CD14-positive monocyte (primary cell): ENCODE measurements at regions not wholly inside any gene's neighbourhood (a gene's known extent, or its start where the extent isn't known, plus 50 kb on each side); places are given as distances from the start of the nearest gene placed in this dataset.

ENCODE experiments used
- DNase-seq, 3 donors: peaks; one replicate each; pipeline ENCODE4 v3.0.0-alpha.2; 2011 to 2022
- H2AFZ ChIP-seq: 2 replicates; pipeline ENCODE4 v1.6.0; 2012; ENCODE audit warnings: mild to moderate bottlenecking, low read depth, low read length, inconsistent platforms; ENCODE audit not compliant: insufficient read depth, poor library complexity, severe bottlenecking
- H3K27ac ChIP-seq, 2 donors: 1 replicate in 1 of 2; 2 replicates in 1 of 2; pipeline ENCODE4 v1.5.1; 2012 to 2013; ENCODE audit warnings: low read length in 2 of 2, control low read depth in 1 of 2, inconsistent platforms in 1 of 2, low read depth in 1 of 2, mild to moderate bottlenecking in 1 of 2
- H3K27me3 ChIP-seq, 2 donors: one replicate each; pipeline versions ENCODE4 v1.6.0 to v1.6.1; 2011 to 2013; ENCODE audit warnings: low read length in 2 of 2; ENCODE audit not compliant: control insufficient read depth in 2 of 2, insufficient read depth in 2 of 2
- H3K36me3 ChIP-seq, 2 donors: replicated peaks in 1 of 2; 1 replicate in 1 of 2; 2 replicates in 1 of 2; pipeline versions ENCODE4 v1.5.1 to v1.6.1; 2012 to 2013; ENCODE audit warnings: low read length in 2 of 2, control low read depth in 1 of 2, inconsistent platforms in 1 of 2, mild to moderate bottlenecking in 1 of 2; ENCODE audit not compliant: insufficient read depth in 2 of 2, control insufficient read depth in 1 of 2
- H3K4me1 ChIP-seq, 2 donors: 1 replicate in 1 of 2; 2 replicates in 1 of 2; pipeline versions ENCODE4 v1.5.1 to v1.6.1; 2012 to 2013; ENCODE audit warnings: low read length in 2 of 2, control low read depth in 1 of 2, inconsistent platforms in 1 of 2, mild to moderate bottlenecking in 1 of 2, moderate library complexity in 1 of 2; ENCODE audit not compliant: insufficient read depth in 2 of 2, control insufficient read depth in 1 of 2
- H3K4me2 ChIP-seq: replicated peaks from 2 replicates; pipeline ENCODE3; 2012; ENCODE audit warnings: low read length, moderate library complexity, mild to moderate bottlenecking; ENCODE audit not compliant: poor library complexity, severe bottlenecking; ENCODE audit errors: extremely low read depth
- H3K4me3 ChIP-seq, 3 experiments: fragments of 200-600 bp in 1 of 3; sonication (generic) in 1 of 3; replicated peaks in 1 of 3; 1 replicate in 2 of 3; 2 replicates in 1 of 3; pipeline ENCODE4 v1.5.1; 2011 to 2013; ENCODE audit warnings: low read length in 3 of 3, mild to moderate bottlenecking in 3 of 3, control low read depth in 2 of 3, low read depth in 2 of 3, inconsistent platforms in 1 of 3, moderate library complexity in 1 of 3
- H3K79me2 ChIP-seq: 2 replicates; pipeline ENCODE4 v1.6.0; 2012; ENCODE audit warnings: mild to moderate bottlenecking, control low read depth, inconsistent platforms, low read length, moderate library complexity; ENCODE audit not compliant: insufficient read depth
- H3K9ac ChIP-seq: 2 replicates; pipeline ENCODE4 v1.6.0; 2017; ENCODE audit warnings: low read length, mild to moderate bottlenecking; ENCODE audit not compliant: insufficient read depth, poor library complexity, severe bottlenecking
- H3K9me3 ChIP-seq, 2 donors: replicated peaks in 1 of 2; 1 replicate in 1 of 2; 2 replicates in 1 of 2; pipeline versions ENCODE4 v1.5.1 to v1.6.1; 2012 to 2013; ENCODE audit warnings: low read length in 2 of 2, control low read depth in 1 of 2; ENCODE audit not compliant: control insufficient read depth in 1 of 2, insufficient read depth in 1 of 2
- H4K20me1 ChIP-seq: 2 replicates; pipeline ENCODE4 v1.6.0; 2012; ENCODE audit warnings: mild to moderate bottlenecking, low read length, control low read depth, moderate library complexity; ENCODE audit not compliant: insufficient read depth
- H3K27ac Mint-ChIP-seq, 7 donors: one replicate each; pipeline ENCODE4 v1.8.0; 2020; ENCODE audit warnings: mild to moderate bottlenecking in 7 of 7, mixed read lengths in 7 of 7, moderate library complexity in 6 of 7, inconsistent platforms in 2 of 7
- H3K27me3 Mint-ChIP-seq, 3 donors: one replicate each; pipeline ENCODE4 v1.8.0; 2021 to 2022; ENCODE audit warnings: low read depth in 3 of 3, mild to moderate bottlenecking in 3 of 3, mixed read lengths in 3 of 3, moderate library complexity in 3 of 3, inconsistent platforms in 1 of 3
- H3K36me3 Mint-ChIP-seq, 2 donors: one replicate each; pipeline ENCODE4 v1.8.0; 2020; ENCODE audit warnings: mixed read lengths in 2 of 2, inconsistent platforms in 1 of 2, mild to moderate bottlenecking in 1 of 2
- H3K4me1 Mint-ChIP-seq: one replicate; pipeline ENCODE4 v1.8.0; 2020; ENCODE audit warnings: mild to moderate bottlenecking, mixed read lengths
- H3K4me3 Mint-ChIP-seq, 2 donors: one replicate each; pipeline ENCODE4 v1.8.0; 2020; ENCODE audit warnings: mild to moderate bottlenecking in 2 of 2, mixed read lengths in 2 of 2, moderate library complexity in 1 of 2
- H3K9me3 Mint-ChIP-seq, 7 donors: one replicate each; pipeline ENCODE4 v1.8.0; 2020 to 2022; ENCODE audit warnings: mixed read lengths in 7 of 7, mild to moderate bottlenecking in 6 of 7, moderate library complexity in 6 of 7, inconsistent platforms in 2 of 7
- CTCF ChIP-seq: fragments of 200-600 bp; IDR thresholded peaks from one replicate; pipeline ENCODE4 v1.8.0; 2022; ENCODE audit warnings: antibody characterized with exemption, mild to moderate bottlenecking
- WGBS: methylation state at CpG from one replicate; pipeline ENCODE4 v1.1.5; 2013; ENCODE audit warnings: missing lambda C conversion rate; ENCODE audit not compliant: insufficient coverage; 5-methylcytosine and 5-hydroxymethylcytosine counted together
- intact Hi-C, 2 donors: fragments of 100-400 bp; cut with micrococcal nuclease; formaldehyde crosslinking; loops; one replicate each; pipeline versions ENCODE4 v1.15.0 to v1.15.1; 2023

GRCh38 chr5:109936996-109937395 is 247.3 kb downstream of the MAN2A1 start:
- no peak overlapping the region for H3K9ac ChIP-seq
- no peak overlapping the region for H3K4me3 ChIP-seq
- H4K20me1 ChIP-seq: no peaks in the 10 kb centered on the region
- no peaks in the 10 kb centered on the region for H3K79me2 ChIP-seq
- no peak overlapping the region for H3K27ac ChIP-seq
- H2AFZ ChIP-seq: no peak overlapping the region
- H3K27ac Mint-ChIP-seq: no peak overlapping the region
- H3K9me3 ChIP-seq: no peaks in the 10 kb centered on the region
- H3K4me1 ChIP-seq: no peaks in the 10 kb centered on the region
- WGBS: no CpG with 5 or more reads among the region's 2 CpGs
- no peaks in the 10 kb centered on the region for H3K36me3 ChIP-seq
- no peak for TF ChIP-seq CTCF
- peaks cover 0 to 2% (median 0%) of the 10 kb centered on the region in 3 donors for H3K27me3 Mint-ChIP-seq
- intact Hi-C loops: no loop called here
- peaks cover 0 to 6% (median 3%) of the 10 kb centered on the region in 7 donors for H3K9me3 Mint-ChIP-seq
- no peak overlapping the region for H3K4me2 ChIP-seq
- H3K27me3 ChIP-seq: no peaks in the 10 kb centered on the region
- H3K36me3 Mint-ChIP-seq: no peaks in the 10 kb centered on the region
- peaks cover 2% of the 10 kb centered on the region for H3K4me1 Mint-ChIP-seq
- H3K4me3 Mint-ChIP-seq: no peak overlapping the region
- DNase-seq: no peak

GRCh38 chr5:109937951-109938350 is 248.2 kb downstream of the MAN2A1 start:
- Mint-ChIP-seq H3K4me3 (no peak overlapping the region), H3K4me1 (peaks cover 2% of the 10 kb centered on the region), H3K9me3 (peaks cover 0 to 6% (median 3%) of the 10 kb centered on the region in 7 donors), H3K27ac (no peak overlapping the region), H3K36me3 (no peaks in the 10 kb centered on the region), H3K27me3 (no peaks in the 10 kb centered on the region)
- no peak overlapping the region for H3K27ac ChIP-seq
- H3K27me3 ChIP-seq: no peaks in the 10 kb centered on the region
- H3K4me2 ChIP-seq: no peak overlapping the region
- TF ChIP-seq CTCF: no peak
- H3K36me3 ChIP-seq: no peaks in the 10 kb centered on the region
- no peak overlapping the region for H3K4me3 ChIP-seq
- no peaks in the 10 kb centered on the region for H3K79me2 ChIP-seq
- H3K4me1 ChIP-seq: no peaks in the 10 kb centered on the region
- no peak for DNase-seq
- no peak overlapping the region for H3K9ac ChIP-seq
- intact Hi-C loops: no loop called here
- H4K20me1 ChIP-seq: no peaks in the 10 kb centered on the region
- no peak overlapping the region for H2AFZ ChIP-seq
- WGBS: 100% methylated on average over 3 of the region's 4 CpGs
- no peaks in the 10 kb centered on the region for H3K9me3 ChIP-seq
